ENCODE measurements at regions not wholly inside any gene's neighbourhood (a gene's known extent, or its start where the extent isn't known, plus 50 kb on each side); places are given as distances from the start of the nearest gene placed in this dataset.

DNA sequence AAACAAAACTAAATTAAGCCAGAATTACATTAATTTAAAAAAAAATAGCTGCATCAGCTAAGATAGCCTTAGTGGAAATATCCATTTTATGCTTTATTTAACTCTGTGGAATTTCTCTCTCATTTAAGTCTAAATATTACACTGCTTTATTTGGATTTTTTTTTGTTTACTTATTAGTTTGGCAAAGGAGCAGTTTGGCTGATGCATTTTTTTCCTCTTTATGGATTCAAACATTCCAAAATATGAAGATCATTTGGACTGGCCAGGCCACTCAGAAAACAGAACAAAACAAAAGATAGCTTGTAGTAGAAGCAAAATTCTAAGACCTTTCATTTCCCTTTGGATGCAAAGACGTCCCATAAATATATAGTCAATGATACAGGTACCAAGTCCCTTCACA lies 707.3 kb upstream of the UBE2E2 start:
- no peak overlapping the region for H3K27ac ChIP-seq (replicated peaks; ENCODE audit: low read length)
- H2BK15ac ChIP-seq (ENCODE audit: low read length): no peak overlapping the region
- no peak overlapping the region for H3K23ac ChIP-seq (ENCODE audit: low read depth, low read length, poor library complexity)
- H3K27me3 ChIP-seq (ENCODE audit: control insufficient read depth in 3 of 3, insufficient read depth in 3 of 3, low read depth in 1 of 3, low read length in 3 of 3): no peaks in the 10 kb centered on the region
- no peak overlapping the region for H4K91ac ChIP-seq (ENCODE audit: low read depth, low read length, poor library complexity)
- H2AFZ ChIP-seq (ENCODE audit: low read length): no peak overlapping the region
- no peak overlapping the region for H3K4me3 ChIP-seq (ENCODE audit: low read length in 2 of 2)
- no peak overlapping the region for H2BK5ac ChIP-seq (ENCODE audit: low read length)
- no peaks in the 10 kb centered on the region for H3K79me1 ChIP-seq (ENCODE audit: low read depth, low read length)
- DNase-seq (ENCODE audit: low spot score): no peak
- H2BK120ac ChIP-seq (ENCODE audit: low read depth, low read length): no peak overlapping the region
- no peak overlapping the region for H3K9ac ChIP-seq (ENCODE audit: low read depth, low read length, poor library complexity)
- H4K8ac ChIP-seq (ENCODE audit: low read depth, low read length): no peak overlapping the region
- H3K4me2 ChIP-seq (ENCODE audit: insufficient read depth, low read length, poor library complexity, severe bottlenecking): no peak overlapping the region
- H3K9me3 ChIP-seq (replicated peaks in 1 of 2; ENCODE audit: control insufficient read depth in 2 of 2, insufficient read depth in 1 of 2, low read depth in 1 of 2, low read length in 2 of 2): no peaks in the 10 kb centered on the region
- H2BK12ac ChIP-seq (ENCODE audit: low read length): no peak overlapping the region
- H2AK5ac ChIP-seq (ENCODE audit: low read depth, low read length): no peak overlapping the region
- no peaks in the 10 kb centered on the region for H3K36me3 ChIP-seq (replicated peaks in 1 of 2; ENCODE audit: control insufficient read depth in 2 of 2, insufficient read depth in 2 of 2, low read length in 2 of 2)
- H3K4me1 ChIP-seq (ENCODE audit: control insufficient read depth in 2 of 2, insufficient read depth in 1 of 2, low read depth in 1 of 2, low read length in 2 of 2): no peaks in the 10 kb centered on the region
- no peak overlapping the region for H3K14ac ChIP-seq (ENCODE audit: low read length)
- WGBS, 2 donors (ENCODE audit: extremely low coverage in 2 of 2, insufficient read length in 2 of 2, insufficient replicate concordance in 1 of 2): no CpG with 5 or more reads among the region's 1 CpG
- H3K4ac ChIP-seq (ENCODE audit: low read length): no peak overlapping the region
- no peak overlapping the region for H3K18ac ChIP-seq (ENCODE audit: low read length)

DNA sequence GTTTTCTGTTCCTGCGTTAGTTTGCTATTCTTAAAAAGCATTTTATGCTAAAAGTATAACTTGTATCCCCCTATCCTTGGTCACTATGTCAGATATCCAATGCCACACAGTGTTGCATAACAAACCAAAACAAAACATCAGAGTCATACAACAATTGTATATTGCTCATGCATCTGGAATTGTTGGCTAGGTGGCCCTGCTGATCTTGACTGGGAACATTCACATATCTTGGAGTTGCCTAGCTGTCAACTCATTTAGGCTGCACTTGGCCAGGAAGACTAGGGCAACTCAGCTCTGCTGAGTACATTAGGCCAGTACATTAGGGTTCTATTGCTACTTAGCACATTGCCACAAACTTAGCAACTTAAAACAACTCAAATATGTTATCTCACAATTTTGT lies 706.5 kb upstream of the UBE2E2 start:
- WGBS, 2 donors (ENCODE audit: extremely low coverage in 2 of 2, insufficient read length in 2 of 2, insufficient replicate concordance in 1 of 2): no CpG with 5 or more reads among the region's 1 CpG
- H3K27me3 ChIP-seq (ENCODE audit: control insufficient read depth in 3 of 3, insufficient read depth in 3 of 3, low read depth in 1 of 3, low read length in 3 of 3): no peaks in the 10 kb centered on the region
- no peak overlapping the region for H2BK15ac ChIP-seq (ENCODE audit: low read length)
- H3K4me2 ChIP-seq (ENCODE audit: insufficient read depth, low read length, poor library complexity, severe bottlenecking): no peak overlapping the region
- no peaks in the 10 kb centered on the region for H3K79me1 ChIP-seq (ENCODE audit: low read depth, low read length)
- H2BK12ac ChIP-seq (ENCODE audit: low read length): no peak overlapping the region
- no peak overlapping the region for H3K4me3 ChIP-seq (ENCODE audit: low read length in 2 of 2)
- no peak overlapping the region for H3K9ac ChIP-seq (ENCODE audit: low read depth, low read length, poor library complexity)
- no peak overlapping the region for H3K14ac ChIP-seq (ENCODE audit: low read length)
- H4K8ac ChIP-seq (ENCODE audit: low read depth, low read length): no peak overlapping the region
- H4K91ac ChIP-seq (ENCODE audit: low read depth, low read length, poor library complexity): no peak overlapping the region
- DNase-seq (ENCODE audit: low spot score): no peak
- H3K4ac ChIP-seq (ENCODE audit: low read length): no peak overlapping the region
- no peak overlapping the region for H3K27ac ChIP-seq (replicated peaks; ENCODE audit: low read length)
- H2AFZ ChIP-seq (ENCODE audit: low read length): no peak overlapping the region
- no peaks in the 10 kb centered on the region for H3K9me3 ChIP-seq (replicated peaks in 1 of 2; ENCODE audit: control insufficient read depth in 2 of 2, insufficient read depth in 1 of 2, low read depth in 1 of 2, low read length in 2 of 2)
- H2BK5ac ChIP-seq (ENCODE audit: low read length): no peak overlapping the region
- H2BK120ac ChIP-seq (ENCODE audit: low read depth, low read length): no peak overlapping the region
- no peak overlapping the region for H2AK5ac ChIP-seq (ENCODE audit: low read depth, low read length)
- no peaks in the 10 kb centered on the region for H3K4me1 ChIP-seq (ENCODE audit: control insufficient read depth in 2 of 2, insufficient read depth in 1 of 2, low read depth in 1 of 2, low read length in 2 of 2)
- no peaks in the 10 kb centered on the region for H3K36me3 ChIP-seq (replicated peaks in 1 of 2; ENCODE audit: control insufficient read depth in 2 of 2, insufficient read depth in 2 of 2, low read length in 2 of 2)
- H3K23ac ChIP-seq (ENCODE audit: low read depth, low read length, poor library complexity): no peak overlapping the region
- H3K18ac ChIP-seq (ENCODE audit: low read length): no peak overlapping the region

DNA sequence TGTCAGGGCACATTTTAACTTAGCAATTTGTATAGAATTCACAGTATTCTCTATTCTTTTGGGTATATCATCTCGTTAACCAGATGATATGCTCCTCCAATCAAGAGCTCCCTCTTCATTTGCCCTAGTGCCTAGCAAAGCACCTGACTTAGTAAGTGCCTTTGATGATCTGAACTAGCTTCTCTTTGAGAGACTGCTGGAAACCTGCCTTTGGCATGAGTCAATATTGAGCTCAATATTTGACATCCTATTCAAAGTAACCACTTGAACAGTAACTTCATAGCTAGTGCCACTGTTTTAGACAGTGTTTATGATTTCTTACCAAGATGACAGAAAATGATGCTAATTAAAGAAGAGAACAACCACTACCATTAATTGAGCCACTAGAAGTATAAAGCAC lies 696.3 kb upstream of the UBE2E2 start:
- Histone ChIP-seq H3K9me3 (replicated peaks in 1 of 2; ENCODE audit: control insufficient read depth in 2 of 2, insufficient read depth in 1 of 2, low read depth in 1 of 2, low read length in 2 of 2) (no peaks in the 10 kb centered on the region), H3K4me2 (ENCODE audit: insufficient read depth, low read length, poor library complexity, severe bottlenecking) (no peak overlapping the region), H3K4me1 (ENCODE audit: control insufficient read depth in 2 of 2, insufficient read depth in 1 of 2, low read depth in 1 of 2, low read length in 2 of 2) (no peaks in the 10 kb centered on the region), H2BK12ac (ENCODE audit: low read length) (no peak overlapping the region), H2AFZ (ENCODE audit: low read length) (no peak overlapping the region), H3K4me3 (ENCODE audit: low read length in 2 of 2) (no peak overlapping the region), H4K8ac (ENCODE audit: low read depth, low read length) (no peak overlapping the region), H2BK120ac (ENCODE audit: low read depth, low read length) (no peak overlapping the region), H2AK5ac (ENCODE audit: low read depth, low read length) (no peak overlapping the region), H3K14ac (ENCODE audit: low read length) (no peak overlapping the region), H3K4ac (ENCODE audit: low read length) (no peak overlapping the region), H2BK15ac (ENCODE audit: low read length) (no peak overlapping the region), H3K18ac (ENCODE audit: low read length) (no peak overlapping the region), H4K91ac (ENCODE audit: low read depth, low read length, poor library complexity) (no peak overlapping the region), H3K9ac (ENCODE audit: low read depth, low read length, poor library complexity) (no peak overlapping the region), H3K27ac (replicated peaks; ENCODE audit: low read length) (no peak overlapping the region), H2BK5ac (ENCODE audit: low read length) (no peak overlapping the region), H3K79me1 (ENCODE audit: low read depth, low read length) (no peaks in the 10 kb centered on the region), H3K23ac (ENCODE audit: low read depth, low read length, poor library complexity) (no peak overlapping the region), H3K36me3 (replicated peaks in 1 of 2; ENCODE audit: control insufficient read depth in 2 of 2, insufficient read depth in 2 of 2, low read length in 2 of 2) (no peaks in the 10 kb centered on the region), H3K27me3 (ENCODE audit: control insufficient read depth in 3 of 3, insufficient read depth in 3 of 3, low read depth in 1 of 3, low read length in 3 of 3) (no peaks in the 10 kb centered on the region)
- no CpG with 5 or more reads among the region's 1 CpG for WGBS, 2 donors (ENCODE audit: extremely low coverage in 2 of 2, insufficient read length in 2 of 2, insufficient replicate concordance in 1 of 2)
- no peak for DNase-seq (ENCODE audit: low spot score)

DNA sequence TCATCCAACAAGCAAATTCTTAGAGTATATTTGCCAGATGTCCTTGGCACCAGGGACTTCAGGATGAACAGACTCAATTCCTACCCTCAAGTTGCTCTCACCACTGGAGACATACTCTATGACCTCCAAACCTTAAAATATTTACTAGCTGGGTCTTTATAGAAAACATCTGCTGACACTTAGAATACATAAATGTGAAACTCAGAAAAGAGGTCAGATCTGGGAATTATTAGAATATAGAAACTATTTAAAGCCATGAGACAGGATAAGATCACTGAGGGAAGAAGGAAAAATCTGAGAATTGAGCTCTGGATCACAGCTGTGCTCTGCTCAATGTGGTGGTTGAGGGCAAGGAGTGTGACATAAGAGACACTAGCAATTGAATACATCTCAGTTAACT lies 695.4 kb upstream of the UBE2E2 start:
- Histone ChIP-seq H4K91ac (ENCODE audit: low read depth, low read length, poor library complexity) (no peak overlapping the region), H3K4me1 (ENCODE audit: control insufficient read depth in 2 of 2, insufficient read depth in 1 of 2, low read depth in 1 of 2, low read length in 2 of 2) (no peaks in the 10 kb centered on the region), H3K23ac (ENCODE audit: low read depth, low read length, poor library complexity) (no peak overlapping the region), H2BK15ac (ENCODE audit: low read length) (no peak overlapping the region), H3K27me3 (ENCODE audit: control insufficient read depth in 3 of 3, insufficient read depth in 3 of 3, low read depth in 1 of 3, low read length in 3 of 3) (no peaks in the 10 kb centered on the region), H3K18ac (ENCODE audit: low read length) (no peak overlapping the region), H3K9me3 (replicated peaks in 1 of 2; ENCODE audit: control insufficient read depth in 2 of 2, insufficient read depth in 1 of 2, low read depth in 1 of 2, low read length in 2 of 2) (no peaks in the 10 kb centered on the region), H2BK12ac (ENCODE audit: low read length) (no peak overlapping the region), H2BK5ac (ENCODE audit: low read length) (no peak overlapping the region), H3K36me3 (replicated peaks in 1 of 2; ENCODE audit: control insufficient read depth in 2 of 2, insufficient read depth in 2 of 2, low read length in 2 of 2) (no peaks in the 10 kb centered on the region), H3K4ac (ENCODE audit: low read length) (no peak overlapping the region), H2AFZ (ENCODE audit: low read length) (no peak overlapping the region), H2AK5ac (ENCODE audit: low read depth, low read length) (no peak overlapping the region), H2BK120ac (ENCODE audit: low read depth, low read length) (no peak overlapping the region), H3K9ac (ENCODE audit: low read depth, low read length, poor library complexity) (no peak overlapping the region), H3K4me2 (ENCODE audit: insufficient read depth, low read length, poor library complexity, severe bottlenecking) (no peak overlapping the region), H3K79me1 (ENCODE audit: low read depth, low read length) (no peaks in the 10 kb centered on the region), H3K4me3 (ENCODE audit: low read length in 2 of 2) (no peak overlapping the region), H4K8ac (ENCODE audit: low read depth, low read length) (no peak overlapping the region), H3K14ac (ENCODE audit: low read length) (no peak overlapping the region), H3K27ac (replicated peaks; ENCODE audit: low read length) (no peak overlapping the region)
- DNase-seq (ENCODE audit: low spot score): no peak
